ENCODE measurements at regions not wholly inside any gene's neighbourhood (a gene's known extent, or its start where the extent isn't known, plus 50 kb on each side); places are given as distances from the start of the nearest gene placed in this dataset.

- Histone ChIP-seq H3K4me1 (no peaks in the 10 kb centered on the region), H3K27me3 (replicated peaks; ENCODE audit: control insufficient read depth, insufficient read depth, low read length) (no peaks in the 10 kb centered on the region; the same call in 1 of the 2 replicates), H3K9me3 (no peaks in the 10 kb centered on the region), H3K4me3 (ENCODE audit: low read depth, low read length) (no peak overlapping the region), H3K36me3 (ENCODE audit: control insufficient read depth, insufficient read depth, low read length) (no peaks in the 10 kb centered on the region)
- no peak overlapping the region for H3K27ac Mint-ChIP-seq (ENCODE audit: unreplicated experiment)
- no peaks in the 10 kb centered on the region for H3K9me3 Mint-ChIP-seq (ENCODE audit: unreplicated experiment)
- no peaks in the 10 kb centered on the region for H3K4me1 Mint-ChIP-seq (ENCODE audit: low read depth, unreplicated experiment)
- intact Hi-C loops (cut with micrococcal nuclease; ENCODE audit: unreplicated experiment): no loop called here
- ChIA-PET POLR2A (no interaction called here), CTCF (no interaction called here)
- H3K36me3 Mint-ChIP-seq (ENCODE audit: insufficient read depth, unreplicated experiment): no peaks in the 10 kb centered on the region
- H3K27me3 Mint-ChIP-seq (ENCODE audit: insufficient read depth, unreplicated experiment): peaks cover 37% of the 10 kb centered on the region
- no TSS peak for BruUV-seq (replicated peaks)
- TF ChIP-seq CTCF (IDR thresholded peaks at IDR 0.05; ENCODE audit: insufficient read depth in 1 of 2, low read depth in 1 of 2, low read length in 1 of 2, severe bottlenecking in 1 of 2, unreplicated experiment in 1 of 2): no peak
- DNase-seq: no peak
- H3K4me3 Mint-ChIP-seq (ENCODE audit: unreplicated experiment): no peak overlapping the region
Observed at GRCh38 chr1:208343226-208343625, 99.0 kb upstream of the PLXNA2 start.

- Mint-ChIP-seq H3K27ac (ENCODE audit: unreplicated experiment) (no peak overlapping the region), H3K4me1 (ENCODE audit: low read depth, unreplicated experiment) (no peaks in the 10 kb centered on the region), H3K4me3 (ENCODE audit: unreplicated experiment) (no peak overlapping the region), H3K36me3 (ENCODE audit: insufficient read depth, unreplicated experiment) (no peaks in the 10 kb centered on the region), H3K9me3 (ENCODE audit: unreplicated experiment) (no peaks in the 10 kb centered on the region), H3K27me3 (ENCODE audit: insufficient read depth, unreplicated experiment) (peaks cover 31% of the 10 kb centered on the region)
- ChIA-PET POLR2A (no interaction called here), CTCF (interaction anchor here (0.5 kb wide), 1 partner anchor 1683 kb away, joined by 8 read pairs; no protein-coding TSS in a partner anchor)
- DNase-seq: no peak
- no TSS peak for BruUV-seq (replicated peaks)
- Histone ChIP-seq H3K36me3 (ENCODE audit: control insufficient read depth, insufficient read depth, low read length) (no peaks in the 10 kb centered on the region), H3K27me3 (replicated peaks; ENCODE audit: control insufficient read depth, insufficient read depth, low read length) (no peaks in the 10 kb centered on the region; the same call in 1 of the 2 replicates), H3K4me1 (no peaks in the 10 kb centered on the region), H3K4me3 (ENCODE audit: low read depth, low read length) (no peak overlapping the region), H3K9me3 (no peaks in the 10 kb centered on the region)
- TF ChIP-seq CTCF (IDR thresholded peaks at IDR 0.05; ENCODE audit: insufficient read depth in 1 of 2, low read depth in 1 of 2, low read length in 1 of 2, severe bottlenecking in 1 of 2, unreplicated experiment in 1 of 2): no peak
- intact Hi-C loops (cut with micrococcal nuclease; ENCODE audit: unreplicated experiment): no loop called here
Observed at GRCh38 chr1:208344202-208344857, 100.1 kb upstream of the PLXNA2 start.

GRCh38 chr1:208347191-208347590 is 103.0 kb upstream of the PLXNA2 start:
- Mint-ChIP-seq H3K27me3 (ENCODE audit: insufficient read depth, unreplicated experiment) (peaks cover 29% of the 10 kb centered on the region), H3K4me1 (ENCODE audit: low read depth, unreplicated experiment) (no peaks in the 10 kb centered on the region), H3K36me3 (ENCODE audit: insufficient read depth, unreplicated experiment) (no peaks in the 10 kb centered on the region), H3K4me3 (ENCODE audit: unreplicated experiment) (no peak overlapping the region), H3K9me3 (ENCODE audit: unreplicated experiment) (no peaks in the 10 kb centered on the region), H3K27ac (ENCODE audit: unreplicated experiment) (no peak overlapping the region)
- H3K27me3 ChIP-seq (replicated peaks; ENCODE audit: control insufficient read depth, insufficient read depth, low read length): no peaks in the 10 kb centered on the region; the same call in 1 of the 2 replicates
- BruUV-seq (replicated peaks): no TSS peak
- no peaks in the 10 kb centered on the region for H3K9me3 ChIP-seq
- H3K4me1 ChIP-seq: no peaks in the 10 kb centered on the region
- ChIA-PET POLR2A (no interaction called here), CTCF (no interaction called here)
- no peaks in the 10 kb centered on the region for H3K36me3 ChIP-seq (ENCODE audit: control insufficient read depth, insufficient read depth, low read length)
- no peak for TF ChIP-seq CTCF (IDR thresholded peaks at IDR 0.05; ENCODE audit: insufficient read depth in 1 of 2, low read depth in 1 of 2, low read length in 1 of 2, severe bottlenecking in 1 of 2, unreplicated experiment in 1 of 2)
- DNase-seq: no peak
- intact Hi-C loops (cut with micrococcal nuclease; ENCODE audit: unreplicated experiment): no loop called here
- H3K4me3 ChIP-seq (ENCODE audit: low read depth, low read length): no peak overlapping the region

Data from Caco-2 (cell line).